Non-pigmented ciliary epithelial cell (primary cell): ENCODE measurements at regions not wholly inside any gene's neighbourhood (a gene's known extent, or its start where the extent isn't known, plus 50 kb on each side); places are given as distances from the start of the nearest gene placed in this dataset.

Experiments
- DNase-seq: peaks from one replicate; pipeline ENCODE4 v3.0.0-alpha.2; 2010; ENCODE audit warnings: low read depth

- DNase-seq, result no peak
These were observed 291.6 kb upstream of the FAM98A start for GRCh38 chr2:33890686-33891085.

- DNase-seq, result no peak
These were observed 278.4 kb upstream of the FAM98A start for GRCh38 chr2:33877348-33878016.

- no peak for DNase-seq
These were observed 274.0 kb upstream of the FAM98A start for GRCh38 chr2:33873076-33873605.

GRCh38 chr2:33859811-33860461, 260.8 kb upstream of the FAM98A start:
- DNase-seq, result no peak

GRCh38 chr2:33859176-33859575, 260.1 kb upstream of the FAM98A start:
- no peak for DNase-seq

GRCh38 chr2:33848486-33848885, 249.4 kb upstream of the FAM98A start:
- DNase-seq, result peak; percentile 22

GRCh38 chr2:33839791-33840190, 240.7 kb upstream of the FAM98A start:
- DNase-seq, result no peak

GRCh38 chr2:33836628-33837027, 237.5 kb upstream of the FAM98A start:
- DNase-seq, result no peak

GRCh38 chr2:33835911-33836310, 236.8 kb upstream of the FAM98A start:
- DNase-seq, result no peak

GRCh38 chr2:33822964-33823363, 223.9 kb upstream of the FAM98A start:
- DNase-seq, result no peak

GRCh38 chr2:33812707-33813106, 213.6 kb upstream of the FAM98A start:
- DNase-seq, result no peak

GRCh38 chr2:33810046-33810835, 211.1 kb upstream of the FAM98A start:
- DNase-seq, result no peak

GRCh38 chr2:33806041-33806440, 206.9 kb upstream of the FAM98A start:
- no peak for DNase-seq

- DNase-seq, result no peak
These were observed 205.1 kb upstream of the FAM98A start for GRCh38 chr2:33804155-33804554.

GRCh38 chr2:33796511-33796910, 197.4 kb upstream of the FAM98A start:
- DNase-seq, result no peak

GRCh38 chr2:33791625-33792024, 192.5 kb upstream of the FAM98A start:
- peak; percentile 66 for DNase-seq

GRCh38 chr2:33788044-33788443, 188.9 kb upstream of the FAM98A start:
- peak; percentile 40 for DNase-seq

- no peak for DNase-seq
These were observed 187.8 kb upstream of the FAM98A start for GRCh38 chr2:33786881-33787280.

- DNase-seq, result peak; percentile 30
These were observed 186.4 kb upstream of the FAM98A start for GRCh38 chr2:33785201-33786106.

- DNase-seq, result no peak
These were observed 185.4 kb upstream of the FAM98A start for GRCh38 chr2:33784488-33784887.

GRCh38 chr2:33782395-33783230, 183.5 kb upstream of the FAM98A start:
- no peak for DNase-seq
